HG03060 (cell line): ENCODE measurements at regions not wholly inside any gene's neighbourhood (a gene's known extent, or its start where the extent isn't known, plus 50 kb on each side); places are given as distances from the start of the nearest gene placed in this dataset.

Experiments used
- ATAC-seq: cut with Tn5 transposase; IDR thresholded peaks from one replicate; pipeline ENCODE4 v1.9.1; 2021; ENCODE audit warnings: low read depth, moderate number of reproducible peaks; ENCODE audit not compliant: unreplicated experiment

DNA sequence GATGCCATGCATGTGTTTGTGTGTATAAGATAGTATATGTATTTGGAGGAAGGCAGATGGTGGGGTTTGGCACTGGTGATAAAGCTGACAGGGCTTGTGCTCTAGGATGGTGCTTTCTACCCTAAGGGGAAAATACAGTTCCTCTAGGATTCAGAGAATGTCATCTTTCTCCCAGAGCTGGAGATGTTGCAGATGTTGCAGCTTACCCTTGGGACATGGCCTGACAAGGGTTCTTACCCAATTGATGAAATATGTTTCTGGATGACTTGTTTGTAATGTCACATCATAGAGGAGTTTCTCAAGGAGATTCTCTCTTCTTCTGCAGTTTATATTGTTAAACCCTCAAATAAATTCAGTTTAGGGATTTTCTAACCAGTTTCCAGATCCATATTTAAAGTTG is 52.5 kb upstream of the PITX2 start:
- no peak for ATAC-seq

DNA sequence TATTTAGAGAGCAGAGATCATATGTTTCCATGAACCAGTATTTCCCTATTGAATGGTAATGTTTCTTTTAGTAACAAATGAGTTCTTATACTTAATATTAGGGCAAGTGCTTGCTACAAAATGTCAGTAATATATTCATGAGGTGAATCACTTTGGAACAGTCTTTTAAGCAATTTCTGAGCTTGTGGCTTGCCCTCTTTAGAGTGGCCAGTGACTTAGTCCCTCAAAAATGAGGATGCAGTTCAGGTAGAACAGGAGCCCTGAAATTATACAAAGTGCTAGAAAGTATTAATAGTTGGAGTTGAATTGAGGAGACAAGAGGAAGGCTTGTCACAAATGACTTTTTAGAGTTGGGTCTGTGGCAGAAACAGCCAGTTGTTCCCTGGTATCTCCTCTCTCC is 53.4 kb upstream of the PITX2 start:
- no peak for ATAC-seq

DNA sequence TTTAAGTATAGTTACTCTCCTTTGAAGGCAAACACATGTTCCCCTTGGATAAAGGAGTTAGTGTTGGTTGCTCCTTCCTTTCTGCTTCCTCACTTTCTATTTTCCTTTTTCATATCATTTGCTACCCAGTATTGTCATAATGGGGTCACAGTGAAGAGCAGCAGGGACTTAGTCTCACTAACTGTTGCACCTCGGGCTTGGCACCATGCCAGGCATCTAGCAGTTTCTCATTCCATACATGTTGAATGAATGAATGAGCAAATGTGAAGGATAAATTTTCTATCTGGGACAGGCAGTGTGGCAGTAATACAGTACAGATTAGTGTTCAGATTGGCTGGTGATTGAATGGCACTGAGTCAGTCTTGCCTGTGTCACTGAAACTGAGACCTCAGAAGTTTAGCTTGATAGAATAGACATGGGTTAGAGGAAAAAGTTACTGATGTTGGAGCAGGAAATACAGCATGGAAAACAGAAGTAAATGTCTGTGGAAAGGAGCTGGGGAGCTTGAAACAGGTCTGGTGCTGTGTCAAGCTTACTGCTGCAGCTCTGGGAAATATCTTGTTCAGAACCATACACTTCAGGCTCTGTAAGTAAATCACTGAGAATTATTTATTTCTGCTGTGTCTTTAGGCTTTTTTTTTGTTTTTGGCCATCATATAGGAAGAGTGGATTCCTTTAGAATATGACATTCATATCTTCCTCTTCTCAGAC is 55.8 kb upstream of the PITX2 start:
- no peak for ATAC-seq

DNA sequence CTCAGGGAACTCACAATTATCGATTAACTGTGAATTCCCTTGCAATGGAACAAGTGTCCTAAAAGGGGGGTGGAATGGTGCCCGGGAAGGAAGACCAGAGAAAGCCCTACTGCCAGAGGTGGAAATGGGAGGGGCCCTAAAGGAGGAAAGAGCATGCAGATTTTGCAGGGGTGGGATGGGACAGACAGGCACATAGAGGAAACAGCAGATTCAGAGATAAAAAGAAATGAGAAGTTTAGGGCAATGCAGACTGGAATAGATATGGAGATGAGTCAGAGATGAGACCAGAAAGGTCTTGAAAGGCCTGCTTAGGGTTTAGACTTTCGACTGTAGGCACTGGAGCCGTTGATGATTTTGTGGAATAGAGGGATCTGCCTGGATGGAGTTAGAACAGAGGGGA is 57.4 kb upstream of the PITX2 start:
- ATAC-seq, result no peak

DNA sequence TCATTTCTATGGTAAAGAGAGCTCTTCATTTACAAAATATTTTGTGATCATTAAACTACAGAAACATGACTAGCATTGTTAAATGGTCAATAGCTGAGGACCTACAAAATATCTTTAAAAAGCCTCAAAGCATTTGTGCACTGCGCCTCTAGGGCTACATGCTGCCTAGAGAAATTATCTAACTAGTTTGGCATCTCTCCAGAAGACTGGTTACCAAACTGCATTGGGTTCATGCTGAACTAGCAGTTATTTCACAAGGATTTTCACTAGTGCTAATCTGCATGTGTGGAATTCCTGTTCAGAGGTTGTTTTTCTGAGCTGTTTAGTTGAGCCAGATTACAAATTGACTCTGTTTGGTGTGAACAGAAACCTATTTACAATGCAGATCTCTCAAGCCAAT is 58.5 kb upstream of the PITX2 start:
- no peak for ATAC-seq

DNA sequence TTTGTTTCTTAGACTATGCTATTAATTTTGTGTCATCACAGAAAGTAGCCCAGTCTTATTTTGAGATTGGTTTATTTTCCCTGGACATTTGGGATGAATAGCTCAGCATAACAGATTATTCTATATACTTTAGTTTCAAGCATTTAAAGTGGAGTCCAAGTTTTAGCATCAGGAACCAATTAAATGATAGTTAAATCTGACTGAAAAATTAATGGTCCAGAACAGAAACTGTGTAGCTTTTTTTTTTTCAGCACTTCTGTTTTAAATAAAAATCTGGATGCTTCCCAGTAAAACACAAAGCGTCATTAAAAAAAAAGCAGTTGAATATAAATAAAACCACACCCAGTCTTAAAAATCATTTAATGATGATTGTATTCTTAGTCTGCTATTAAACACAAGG is 59.4 kb upstream of the PITX2 start:
- no peak for ATAC-seq

DNA sequence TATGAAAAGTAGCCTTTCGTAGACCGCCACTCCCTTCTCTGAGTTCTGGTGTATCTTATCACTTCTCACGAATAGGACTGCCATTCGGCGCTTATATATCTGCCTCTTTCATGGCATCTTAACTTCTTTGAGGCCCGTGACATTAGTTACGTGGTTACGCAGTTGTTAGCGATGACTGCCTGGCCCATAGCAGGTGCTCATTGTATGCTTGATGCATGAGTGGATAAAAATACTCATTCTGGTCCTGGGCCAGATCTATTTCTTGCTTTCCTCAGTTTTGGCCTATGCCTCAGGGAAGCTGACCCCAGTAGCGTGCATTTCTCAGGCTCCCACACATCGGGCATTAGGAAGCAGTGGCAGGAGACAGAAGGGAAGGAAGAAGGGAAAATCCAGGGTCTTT is 60.7 kb upstream of the PITX2 start:
- ATAC-seq, result no peak

DNA sequence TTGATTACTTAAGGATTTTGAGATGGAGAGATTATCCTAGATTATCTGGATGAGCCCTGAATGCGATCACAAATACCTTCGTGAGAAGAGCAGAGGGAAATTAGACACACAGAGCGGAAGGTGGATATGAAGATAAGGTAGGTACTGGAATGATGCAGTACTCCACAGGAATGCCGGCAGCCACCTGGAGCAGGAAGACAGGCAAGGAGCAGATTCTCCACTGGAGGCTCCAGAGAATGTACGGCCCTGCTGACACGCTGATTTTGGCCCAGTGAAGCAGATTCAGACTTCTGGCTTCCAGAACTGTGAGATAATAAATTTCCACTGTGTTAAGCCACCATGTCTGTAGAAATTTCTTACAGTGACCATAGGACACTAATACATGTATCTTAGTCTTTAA is 79.4 kb upstream of the PITX2 start:
- ATAC-seq, result no peak

DNA sequence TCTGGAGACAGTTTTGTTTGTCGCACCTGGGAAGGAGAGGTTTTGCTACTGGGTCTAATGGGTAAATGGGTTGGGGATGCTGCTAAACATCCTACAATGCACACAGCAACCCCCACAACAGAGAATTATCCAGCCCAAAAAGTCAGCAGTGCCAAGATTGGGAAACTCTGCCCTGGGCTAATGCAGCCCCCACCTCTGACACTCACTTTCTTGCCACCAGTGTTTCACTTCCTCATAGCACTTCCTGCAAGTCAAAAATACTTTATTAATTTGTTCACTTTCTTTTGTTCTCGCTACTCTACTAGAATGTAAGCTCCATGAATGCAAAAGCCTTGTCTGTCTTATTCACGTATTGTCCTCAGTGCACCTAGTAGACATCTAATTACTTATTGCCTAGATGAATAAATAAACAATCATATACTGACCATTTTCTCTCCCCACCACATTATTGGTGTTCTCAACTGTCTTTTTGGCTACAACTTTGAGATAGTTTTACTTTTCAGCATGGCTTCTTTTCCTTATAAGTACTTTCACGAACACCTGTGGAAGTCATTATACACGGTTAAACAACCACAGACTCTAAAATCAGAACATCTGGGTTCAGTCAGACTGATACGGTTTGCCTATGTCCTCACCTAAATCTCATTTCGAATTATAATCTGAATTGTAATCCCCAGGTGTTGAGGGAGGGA is 82.0 kb upstream of the PITX2 start:
- peak; percentile 85 for ATAC-seq

DNA sequence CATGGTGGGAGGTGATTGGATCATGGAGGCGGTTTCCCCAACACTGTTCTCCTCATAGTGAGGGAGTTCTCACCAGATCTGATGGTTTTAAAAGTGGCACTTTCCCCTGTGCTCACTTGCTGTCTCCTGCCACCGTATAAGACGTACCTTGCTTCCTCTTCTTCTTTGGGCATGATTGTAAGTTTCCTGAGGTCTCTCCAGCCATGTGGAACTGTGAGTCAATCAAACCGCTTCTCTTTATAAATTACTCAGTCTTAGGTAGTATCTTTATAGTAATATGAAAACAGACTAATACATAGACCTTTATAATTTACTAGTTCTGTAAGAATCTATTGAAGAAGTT is 82.5 kb upstream of the PITX2 start:
- ATAC-seq, result no peak

DNA sequence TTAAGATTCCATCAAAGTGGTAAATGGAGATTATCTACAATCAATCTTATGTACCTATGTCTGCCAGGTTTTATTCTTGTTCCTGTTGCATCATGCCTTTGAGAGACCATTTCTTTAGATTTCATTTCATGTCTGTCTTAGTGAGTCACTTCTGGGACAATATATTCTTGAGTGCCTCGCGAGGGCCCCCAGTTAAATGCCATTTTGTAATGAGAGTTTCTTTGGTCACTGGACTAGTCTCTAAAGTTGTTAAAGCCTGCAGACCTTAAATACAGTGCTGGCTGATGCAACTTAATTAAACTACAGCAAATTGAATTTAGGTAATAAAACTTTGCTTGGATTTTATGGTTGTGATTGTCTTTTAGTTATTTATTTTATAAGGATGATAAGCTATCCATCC is 87.2 kb upstream of the PITX2 start:
- ATAC-seq, result no peak

DNA sequence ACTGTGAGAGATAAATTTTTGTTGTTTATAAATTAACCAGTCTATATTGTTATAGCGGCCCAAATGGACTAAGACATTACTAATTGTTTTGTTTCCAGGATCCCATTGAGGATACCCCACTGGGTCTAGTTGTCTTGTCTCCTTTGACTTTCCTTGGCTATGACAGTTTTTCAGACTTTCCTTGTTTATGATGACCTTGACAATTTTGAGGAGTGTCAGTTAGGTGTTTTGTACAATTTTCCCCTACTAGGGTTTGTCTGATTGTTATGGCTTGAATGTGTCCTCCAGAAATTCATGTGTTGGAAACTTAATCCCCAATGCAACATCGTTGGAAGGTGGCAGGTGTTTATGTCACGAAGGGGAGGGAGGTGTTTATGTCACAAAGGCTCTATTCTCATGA is 89.6 kb upstream of the PITX2 start:
- ATAC-seq, result no peak

DNA sequence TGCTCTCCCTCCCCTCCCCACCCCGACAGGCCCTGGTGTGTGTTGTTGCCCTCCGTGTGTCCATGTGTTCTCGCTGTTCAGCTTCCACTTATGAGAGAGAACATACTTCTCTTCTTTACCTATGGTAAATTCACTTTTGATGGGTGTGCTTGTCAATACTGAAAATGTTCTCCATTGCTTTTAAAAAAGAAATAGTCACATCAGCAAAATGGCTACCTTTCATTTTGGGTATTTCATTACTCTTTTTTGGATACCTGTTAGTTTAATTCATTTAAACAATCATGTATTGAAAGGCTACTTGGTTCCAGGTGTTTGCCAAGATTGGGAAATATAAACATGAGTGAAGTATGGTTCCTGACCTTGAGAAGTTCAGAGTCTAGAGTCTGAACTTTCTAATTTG is 107.4 kb upstream of the PITX2 start:
- ATAC-seq, result no peak

DNA sequence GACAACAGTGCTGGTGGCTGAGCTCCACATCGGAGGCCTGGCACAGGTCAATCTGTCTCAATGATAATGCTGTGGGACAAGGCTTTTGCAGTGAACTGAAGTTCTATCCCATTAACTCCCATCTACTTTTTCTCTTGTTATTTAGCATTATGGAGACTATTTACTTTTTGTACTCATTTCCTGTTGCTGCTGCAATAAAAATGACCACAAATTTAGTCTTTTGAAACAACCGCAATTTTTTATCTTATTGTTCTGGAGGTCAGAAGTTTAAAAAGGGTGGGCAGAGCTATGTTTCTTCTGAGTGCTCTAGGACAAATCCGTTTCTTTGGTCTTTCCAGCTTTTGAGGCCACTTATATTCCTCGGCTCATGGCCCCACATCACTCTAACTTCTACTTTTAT is 111.0 kb upstream of the PITX2 start:
- ATAC-seq, result no peak

DNA sequence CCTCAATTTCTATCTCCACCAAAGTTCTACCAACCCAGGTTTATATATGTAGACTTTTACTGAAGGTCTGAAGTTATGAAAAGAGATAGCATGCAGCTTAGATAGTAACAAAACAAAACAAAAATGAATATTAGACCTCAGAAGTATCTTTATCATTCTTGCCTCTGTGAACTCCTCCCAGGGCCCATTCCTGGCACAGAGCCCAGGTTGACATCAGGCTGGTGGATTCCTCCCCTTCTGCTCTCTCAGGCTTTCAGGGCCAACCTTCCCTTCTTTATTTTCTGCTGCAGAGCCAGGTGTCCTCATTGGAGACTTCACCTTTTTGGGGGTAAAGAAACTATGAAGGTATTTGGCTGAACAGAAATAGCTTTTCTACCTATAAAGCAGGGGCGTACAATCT is 112.8 kb upstream of the PITX2 start:
- no peak for ATAC-seq

DNA sequence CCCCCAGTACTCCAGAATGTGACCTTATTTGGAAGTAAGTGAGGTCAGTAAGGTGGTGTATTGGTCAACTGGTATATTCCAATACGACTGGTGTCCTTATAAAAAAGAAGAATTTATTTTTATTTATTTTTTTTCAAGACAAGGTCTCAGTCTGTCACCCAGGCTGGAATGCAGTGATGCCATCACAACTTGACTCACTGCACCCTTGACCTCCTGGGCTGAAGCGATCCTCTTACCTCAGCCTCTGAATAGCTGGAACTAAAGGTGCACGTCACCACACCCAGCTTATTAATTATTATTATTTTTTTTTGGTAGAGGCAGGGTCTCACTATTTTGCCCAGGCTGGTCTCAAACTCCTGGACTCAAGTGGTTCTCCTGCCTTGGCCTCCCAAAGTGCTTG is 115.1 kb upstream of the PITX2 start:
- no peak for ATAC-seq

DNA sequence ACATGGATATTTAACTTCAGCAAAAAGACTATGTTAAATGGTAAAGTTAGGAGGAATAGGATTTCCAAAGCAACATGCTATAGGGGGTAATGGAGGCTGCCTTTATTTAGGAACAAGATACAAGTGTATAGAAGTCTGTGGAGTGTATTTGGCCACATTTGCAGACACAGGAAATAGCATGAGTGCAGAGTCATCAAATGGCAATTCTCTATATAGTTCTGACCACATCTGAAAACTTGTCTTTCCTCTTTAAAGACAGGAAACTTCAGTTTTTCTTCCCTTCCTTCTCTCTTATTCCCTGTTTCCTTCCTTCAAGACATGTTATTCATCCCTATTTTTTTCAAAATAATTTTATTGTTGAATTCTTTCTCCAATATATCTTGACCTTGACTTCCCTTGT is 119.3 kb upstream of the PITX2 start:
- ATAC-seq, result no peak

DNA sequence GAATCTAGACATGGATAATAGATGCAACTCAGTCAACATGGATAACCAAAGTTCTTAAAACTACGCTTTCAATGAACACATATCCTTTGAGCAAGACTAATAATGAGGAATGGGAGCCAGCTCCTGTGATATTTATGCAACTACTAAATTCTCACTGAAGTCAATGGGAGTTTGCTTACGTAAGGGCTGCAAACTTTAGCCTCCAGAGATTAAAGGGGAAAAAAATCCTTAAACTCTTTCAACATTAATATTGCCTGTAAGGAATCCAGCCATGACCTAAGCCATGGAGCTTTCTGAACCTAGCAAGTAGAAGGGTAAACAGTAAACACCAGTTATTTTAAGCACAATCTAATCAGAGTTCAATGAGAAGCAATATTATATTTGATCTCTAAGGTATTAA is 125.2 kb upstream of the PITX2 start:
- ATAC-seq, result no peak

DNA sequence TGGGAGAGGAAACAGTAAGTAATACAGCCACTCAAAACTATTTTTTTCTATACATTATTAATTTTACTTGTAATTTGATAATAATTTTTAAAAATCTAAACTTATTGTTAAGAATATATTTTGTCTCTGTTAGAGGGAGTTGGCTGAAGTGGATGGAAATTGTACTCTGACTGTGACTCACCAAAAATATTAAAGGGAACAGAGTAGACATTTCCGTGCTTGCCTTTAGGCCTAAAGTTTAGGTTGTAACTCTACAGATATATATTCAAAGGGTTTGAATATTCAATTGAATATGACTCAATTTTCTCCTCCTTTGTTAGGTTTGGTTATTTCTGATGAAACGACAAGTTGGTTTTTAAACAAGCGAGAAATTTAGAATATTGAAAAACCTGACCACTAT is 128.3 kb upstream of the PITX2 start:
- ATAC-seq, result no peak

DNA sequence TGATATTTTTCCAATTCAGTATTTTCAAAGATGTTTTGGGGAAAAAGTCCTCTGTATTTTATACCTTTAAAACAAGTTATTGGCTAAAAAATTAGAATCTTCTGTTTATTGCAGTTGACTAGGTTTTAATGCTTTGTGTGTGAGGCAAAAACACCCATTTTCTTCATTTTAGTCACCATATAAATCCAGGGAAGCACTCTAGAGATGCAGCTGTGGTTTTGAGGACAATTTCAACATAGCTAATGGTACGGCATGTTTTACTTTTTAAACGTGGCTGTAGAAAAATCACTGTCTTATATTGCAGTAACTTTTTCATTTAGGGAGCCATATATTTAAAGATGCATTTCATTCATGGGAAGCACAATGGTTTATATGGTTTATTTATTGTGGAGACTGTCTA is 129.1 kb upstream of the PITX2 start:
- no peak for ATAC-seq

DNA sequence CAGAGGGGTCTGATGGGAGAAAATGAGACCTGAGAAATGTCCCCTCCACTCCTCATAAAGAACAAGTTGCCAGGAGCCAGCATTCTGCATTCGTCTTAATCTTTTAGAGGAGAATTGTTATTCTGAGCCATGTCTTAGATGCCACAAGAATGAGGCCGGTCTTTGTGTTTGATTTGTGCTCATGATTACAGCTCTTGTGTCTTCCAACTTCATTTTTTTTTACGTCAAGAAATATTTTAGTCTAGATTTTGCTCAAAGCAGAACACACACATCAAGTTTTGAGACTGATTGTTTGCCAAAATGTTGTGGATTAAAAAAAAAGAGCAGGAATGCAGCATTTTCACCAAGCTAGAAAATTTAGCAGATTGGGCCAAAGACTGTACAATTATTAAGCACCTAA is 130.6 kb upstream of the PITX2 start:
- ATAC-seq, result no peak

DNA sequence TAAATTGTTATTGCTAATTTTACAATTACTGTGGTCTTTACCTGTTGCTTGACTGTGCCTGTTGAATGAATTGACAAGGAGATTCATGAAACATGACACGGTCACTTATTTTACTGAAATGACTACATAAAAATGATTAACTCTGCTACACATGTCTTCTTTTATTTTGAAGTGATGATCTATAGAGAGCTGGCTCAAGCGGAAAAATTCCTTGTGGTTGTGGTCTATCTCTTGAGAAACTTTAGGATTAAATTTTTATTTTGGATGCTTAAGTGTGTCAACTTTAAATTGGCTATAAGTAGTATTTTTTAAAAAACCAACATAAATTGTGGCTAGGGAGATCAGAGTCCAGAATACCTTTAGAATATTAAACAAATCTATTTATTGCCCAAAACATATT is 131.8 kb upstream of the PITX2 start:
- no peak for ATAC-seq

DNA sequence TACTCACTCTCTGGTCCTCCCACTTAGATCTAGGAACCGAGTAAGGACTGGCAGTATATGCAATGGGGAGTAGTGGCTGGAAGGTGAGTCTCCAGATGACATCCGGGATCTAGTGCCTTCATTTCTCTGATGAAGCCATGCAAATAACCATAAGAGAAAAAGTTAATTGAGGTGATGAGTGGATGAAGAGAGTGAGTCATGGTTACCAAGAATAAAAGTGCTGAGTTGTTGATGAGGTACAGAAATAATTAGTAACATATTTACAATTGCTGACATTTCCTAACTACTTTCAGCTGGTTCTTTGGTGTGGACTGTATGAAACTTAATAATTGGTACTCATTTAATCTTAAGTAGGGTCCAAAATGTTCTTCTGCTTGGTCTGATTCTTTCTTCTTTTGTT is 146.7 kb upstream of the PITX2 start:
- ATAC-seq, result no peak
